OCI-LY7 (cell line): ENCODE measurements at regions not wholly inside any gene's neighbourhood (a gene's known extent, or its start where the extent isn't known, plus 50 kb on each side); places are given as distances from the start of the nearest gene placed in this dataset.
"Not testable (repeated sequence)": the region's sequence is repeated elsewhere in the genome, so short reads cannot be mapped to it uniquely, and the experiment has no call there.

Source experiments
- BruUV-seq: library from RNA; stranded (reverse); fragments of 400-500 nt; replicated peaks from 2 replicates; lab custom pipeline; 2021; lab: Mats Ljungman, UMichigan
- CTCF ChIA-PET: fragments of 300-600 bp; sonication (Branson Sonifier 250); formaldehyde crosslinking; loops from one replicate; lab custom pipeline; 2022; ENCODE audit warnings: antibody characterized with exemption; ENCODE audit not compliant: unreplicated experiment; lab: Charles Lee
- POLR2A ChIA-PET: fragments of 300-600 bp; sonication (Branson Sonifier 250); formaldehyde crosslinking; loops from one replicate; lab custom pipeline; 2022; ENCODE audit warnings: antibody characterized with exemption; lab: Charles Lee
- DNase-seq: peaks from one replicate; pipeline ENCODE4 v3.0.0-alpha.2; 2015; ENCODE audit warnings: low spot score
- H2AFZ ChIP-seq: fragments of 200-600 bp; sonication (generic), shearing (Covaris generic); 2 replicates; pipeline ENCODE4 v1.6.1; 2014; ENCODE audit warnings: mild to moderate bottlenecking, antibody characterized with exemption, low read length, moderate library complexity
- H3K27ac ChIP-seq: fragments of 200-600 bp; sonication (generic); 2 replicates; pipeline ENCODE4 v1.5.1; 2014; ENCODE audit warnings: mixed run types, low read depth, mild to moderate bottlenecking, moderate library complexity, low read length, inconsistent platforms; ENCODE audit not compliant: poor library complexity, severe bottlenecking
- H3K36me3 ChIP-seq: fragments of 200-600 bp; sonication (generic); 2 replicates; pipeline ENCODE4 v1.6.1; 2014; ENCODE audit warnings: mild to moderate bottlenecking, antibody characterized with exemption, low read length, moderate library complexity, mixed read lengths; ENCODE audit not compliant: insufficient read depth
- H3K4me1 ChIP-seq: fragments of 200-600 bp; sonication (generic); 2 replicates; pipeline ENCODE4 v1.5.1; 2014; ENCODE audit warnings: mild to moderate bottlenecking, low read length; ENCODE audit not compliant: insufficient read depth, poor library complexity, severe bottlenecking
- H3K4me2 ChIP-seq: fragments of 200-600 bp; sonication (generic); 2 replicates; pipeline ENCODE4 v1.6.1; 2014; ENCODE audit warnings: mild to moderate bottlenecking, low read length
- H3K4me3 ChIP-seq: fragments of 200-600 bp; sonication (generic); 2 replicates; pipeline ENCODE4 v1.5.1; 2014; ENCODE audit warnings: mild to moderate bottlenecking, low read depth, low read length; ENCODE audit not compliant: poor library complexity, severe bottlenecking
- H3K79me2 ChIP-seq: fragments of 200-600 bp; sonication (generic); 2 replicates; pipeline ENCODE4 v1.6.1; 2016; ENCODE audit warnings: low read depth, mild to moderate bottlenecking, low read length, moderate library complexity, mixed read lengths; ENCODE audit not compliant: insufficient read depth
- H3K9me2 ChIP-seq: fragments of 200-600 bp; sonication (generic); 2 replicates; pipeline ENCODE4 v1.6.1; 2016; ENCODE audit warnings: mild to moderate bottlenecking, low read length, mixed read lengths; ENCODE audit not compliant: insufficient read depth
- H3K9me3 ChIP-seq: fragments of 200-600 bp; sonication (generic); 2 replicates; pipeline ENCODE4 v1.6.1; 2014; ENCODE audit warnings: mild to moderate bottlenecking, mixed run types, low read length, mixed read lengths
- H4K20me1 ChIP-seq: fragments of 200-600 bp; sonication (generic); 2 replicates; pipeline ENCODE4 v1.6.1; 2014; ENCODE audit warnings: mild to moderate bottlenecking, antibody characterized with exemption, low read length, moderate library complexity, mixed read lengths; ENCODE audit not compliant: insufficient read depth
- CTCF ChIP-seq: fragments of 200-600 bp; sonication (generic); conservative IDR thresholded peaks from 2 replicates; pipeline ENCODE4 v1.5.1; 2014; ENCODE audit warnings: mild to moderate bottlenecking, antibody characterized with exemption, low read length, moderate library complexity, mixed read lengths
- intact Hi-C: fragments of 100-400 bp; cut with micrococcal nuclease; formaldehyde crosslinking; loops from one replicate; pipeline ENCODE4 v1.10.0; 2022; ENCODE audit not compliant: unreplicated experiment

DNA sequence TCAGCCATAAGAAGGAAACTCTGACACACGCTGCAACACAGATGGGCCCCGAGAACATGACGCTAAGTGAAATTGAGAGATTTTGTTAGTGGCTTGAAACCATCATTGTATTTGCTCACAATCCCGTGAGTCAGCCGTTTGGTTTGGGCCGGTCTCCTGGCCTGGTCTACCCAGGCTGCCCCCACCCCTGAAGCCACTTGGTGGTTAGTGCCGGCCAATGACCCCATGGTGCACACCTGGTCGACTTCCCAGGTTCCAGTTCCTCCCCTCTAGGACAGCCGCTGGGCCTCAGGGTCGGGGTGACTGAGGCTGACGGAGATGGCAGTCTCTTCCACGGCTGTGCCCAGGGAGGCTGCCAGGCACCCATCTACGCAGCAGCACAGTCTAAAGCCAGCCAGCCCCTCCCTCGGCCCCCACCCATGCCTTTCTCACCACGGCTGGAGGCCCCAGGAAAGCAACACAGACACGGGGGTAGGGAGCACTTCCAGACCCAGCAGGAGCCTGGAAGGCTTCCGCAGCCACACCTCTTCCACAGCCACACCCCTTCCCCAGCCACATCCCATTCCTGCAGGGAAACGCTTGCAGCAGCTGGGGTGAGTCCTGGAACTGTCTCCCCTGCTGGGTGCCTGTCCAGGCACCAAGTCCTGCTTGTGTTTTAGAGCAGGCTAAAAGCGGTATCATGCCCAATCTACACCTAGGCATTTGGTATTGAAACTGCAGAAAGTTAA, 5413.2 kb upstream of the TPTE start:
- H3K4me1 ChIP-seq, result peaks cover 20% of the 10 kb centered on the region

DNA sequence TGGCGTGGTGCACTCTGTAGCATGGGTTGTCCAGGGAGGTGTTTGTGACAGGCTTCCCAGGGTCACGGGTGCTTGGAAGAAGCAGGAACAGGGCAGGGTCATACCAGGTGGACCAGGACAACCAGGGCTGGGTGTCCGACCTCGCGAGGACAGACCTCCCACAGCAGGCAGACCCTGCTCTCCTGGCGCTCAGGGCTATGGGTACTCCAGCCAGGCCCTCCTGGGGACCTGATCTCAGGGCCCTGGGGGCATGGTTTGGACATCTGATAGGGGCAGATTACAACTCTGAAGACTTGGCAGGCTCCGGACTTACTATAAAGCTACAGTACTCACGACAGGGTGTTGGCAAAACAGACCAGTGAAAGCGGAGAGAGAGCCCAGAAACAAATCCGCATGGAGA, 5410.2 kb upstream of the TPTE start:
- POLR2A ChIA-PET, H3K4me3 ChIP-seq, H4K20me1 ChIP-seq, intact Hi-C loops, BruUV-seq, H2AFZ ChIP-seq, H3K4me2 ChIP-seq, H3K9me3 ChIP-seq, H3K27ac ChIP-seq, CTCF ChIA-PET, H3K9me2 ChIP-seq, H3K36me3 ChIP-seq, H3K79me2 ChIP-seq, DNase-seq: not testable (repeated sequence)
- peaks cover 19% of the 10 kb centered on the region for H3K4me1 ChIP-seq

More for the DNA sequence above, 5413.2 kb upstream of the TPTE start:
- H2AFZ ChIP-seq, H3K4me2 ChIP-seq, H3K9me2 ChIP-seq, H3K4me3 ChIP-seq, H4K20me1 ChIP-seq, BruUV-seq, DNase-seq, intact Hi-C loops, H3K36me3 ChIP-seq, POLR2A ChIA-PET, H3K79me2 ChIP-seq, H3K9me3 ChIP-seq, CTCF ChIA-PET, H3K27ac ChIP-seq: not testable (repeated sequence)

DNA sequence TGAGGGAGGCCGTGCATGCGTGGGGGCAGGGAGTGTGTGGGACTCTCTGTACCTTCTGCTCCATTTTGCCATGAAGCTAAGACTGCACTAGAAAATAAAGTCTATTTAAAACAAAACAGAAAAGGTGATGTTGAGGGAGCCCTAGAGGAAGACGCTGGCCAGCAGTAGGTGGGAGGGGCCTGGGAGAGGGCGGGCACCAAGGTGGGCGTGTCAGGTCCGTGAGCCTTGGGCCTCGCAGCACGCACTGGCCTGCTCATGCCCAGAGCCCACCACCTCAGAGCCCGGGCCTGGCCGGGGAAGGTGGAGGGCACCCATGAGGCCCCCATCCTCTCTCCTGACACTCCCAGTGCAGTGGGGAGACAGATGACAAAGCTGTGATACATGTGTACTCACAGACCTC, 5408.3 kb upstream of the TPTE start:
- CTCF ChIA-PET, H3K79me2 ChIP-seq, POLR2A ChIA-PET: not testable (repeated sequence)

DNA sequence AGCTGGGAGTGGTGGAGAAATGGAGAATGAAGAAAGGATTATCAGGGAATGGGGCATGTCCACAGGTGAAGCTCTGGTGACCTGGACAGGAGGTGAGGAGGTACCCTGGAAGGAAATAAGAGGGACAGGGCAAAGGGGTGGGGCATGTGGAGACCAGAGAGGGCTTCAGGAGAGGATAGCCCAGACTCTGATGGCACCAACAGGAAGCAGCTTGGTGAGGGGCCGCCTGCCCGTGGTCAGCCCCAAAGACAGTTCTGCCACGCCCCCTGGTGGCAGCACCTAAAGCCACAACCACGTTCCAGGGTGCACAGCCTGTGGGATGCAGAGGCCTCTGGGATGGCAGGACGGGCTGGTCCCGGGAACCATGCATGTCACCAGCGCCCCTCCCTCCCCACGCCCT, 5406.9 kb upstream of the TPTE start:
- H2AFZ ChIP-seq, H3K9me2 ChIP-seq, BruUV-seq, DNase-seq, H3K4me2 ChIP-seq, H3K79me2 ChIP-seq, POLR2A ChIA-PET, H3K27ac ChIP-seq, intact Hi-C loops, H3K9me3 ChIP-seq, CTCF ChIA-PET, H4K20me1 ChIP-seq, H3K4me3 ChIP-seq, H3K36me3 ChIP-seq: not testable (repeated sequence)
- 0 out of 2 replicates have a peak, but pooled peaks have one; percentile 14 for TF ChIP-seq CTCF
- H3K4me1 ChIP-seq, result peaks cover 26% of the 10 kb centered on the region

More for the DNA sequence above, 5408.3 kb upstream of the TPTE start:
- H3K27ac ChIP-seq, H3K9me2 ChIP-seq, H3K36me3 ChIP-seq, intact Hi-C loops, H4K20me1 ChIP-seq, H3K9me3 ChIP-seq, BruUV-seq, H3K4me3 ChIP-seq, H2AFZ ChIP-seq, H3K4me2 ChIP-seq, DNase-seq: not testable (repeated sequence)
- peaks cover 28% of the 10 kb centered on the region for H3K4me1 ChIP-seq
